ENCODE measurements at regions not wholly inside any gene's neighbourhood (a gene's known extent, or its start where the extent isn't known, plus 50 kb on each side); places are given as distances from the start of the nearest gene placed in this dataset.

DNA sequence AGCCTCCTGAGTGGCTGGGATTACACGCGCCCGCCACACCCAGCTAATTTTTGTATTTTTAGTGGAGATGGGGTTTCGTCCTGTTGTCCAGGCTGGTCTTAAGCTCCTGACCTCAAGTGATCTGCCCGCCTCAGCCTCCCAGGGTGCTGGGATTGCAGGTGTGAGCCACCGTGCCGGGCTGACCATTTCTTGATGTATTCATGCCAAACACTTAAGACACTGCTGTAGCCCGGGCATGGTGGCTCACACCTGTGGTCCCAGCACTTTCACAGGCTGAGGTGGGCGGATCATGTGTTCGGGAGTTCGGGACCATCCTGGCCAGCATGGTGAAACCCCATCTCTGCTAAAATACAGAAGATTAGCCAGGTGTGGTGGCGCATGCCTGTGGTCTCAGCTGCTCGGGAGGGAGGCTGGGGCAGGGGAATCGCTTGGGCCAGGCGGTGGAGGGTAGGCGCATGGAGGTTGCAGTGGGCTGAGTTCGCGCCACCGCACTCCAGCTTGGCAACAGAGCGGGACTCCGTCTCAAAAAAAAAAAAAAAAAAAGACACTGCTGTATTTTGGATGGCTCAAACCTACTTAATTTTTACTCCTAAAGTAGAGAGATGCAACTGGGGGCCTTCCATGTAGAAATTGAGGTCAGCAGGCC is 140.8 kb downstream of the NUP35 start:
- DNase-seq (ENCODE audit: low read depth, low spot score), result no peak
- in situ Hi-C loops (cut with HindIII; ENCODE audit: low pct_unique_long_range_greater_than_20kb, low sequenced_read_pairs), result no loop called here

DNA sequence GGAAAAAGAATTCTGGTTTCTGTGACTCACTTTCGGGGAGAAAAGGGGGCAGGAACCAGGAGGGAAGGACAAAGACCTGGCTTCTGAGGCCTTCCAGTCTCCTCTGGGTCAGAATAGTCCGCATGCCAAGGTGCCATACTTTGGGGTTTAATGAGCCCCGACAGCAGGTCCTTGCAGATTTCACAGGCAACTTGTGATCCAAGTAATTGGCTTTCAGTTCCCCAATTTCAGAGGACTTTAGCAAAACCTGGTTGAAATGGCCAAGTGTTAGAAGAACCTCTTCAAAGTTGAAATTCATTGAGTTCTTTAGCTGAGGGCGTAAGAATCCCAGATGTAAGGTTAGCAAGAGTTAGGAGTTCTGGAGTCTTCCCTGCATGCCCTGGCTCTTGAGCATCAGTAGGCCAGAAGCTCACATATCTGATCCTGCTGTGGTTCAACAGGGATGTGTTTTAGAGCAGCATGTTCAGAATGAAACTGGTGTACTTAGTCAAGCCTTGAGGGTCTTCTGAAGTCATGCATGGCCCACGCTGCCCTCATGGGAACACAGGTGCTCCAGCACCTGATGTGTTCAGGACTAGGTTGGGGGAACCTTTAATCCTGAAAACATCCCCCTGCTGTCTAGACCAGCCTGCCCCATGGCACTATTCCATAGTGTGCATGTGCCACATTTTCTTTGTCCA is 143.0 kb downstream of the NUP35 start:
- in situ Hi-C loops (cut with HindIII; ENCODE audit: low pct_unique_long_range_greater_than_20kb, low sequenced_read_pairs), result no loop called here

DNA sequence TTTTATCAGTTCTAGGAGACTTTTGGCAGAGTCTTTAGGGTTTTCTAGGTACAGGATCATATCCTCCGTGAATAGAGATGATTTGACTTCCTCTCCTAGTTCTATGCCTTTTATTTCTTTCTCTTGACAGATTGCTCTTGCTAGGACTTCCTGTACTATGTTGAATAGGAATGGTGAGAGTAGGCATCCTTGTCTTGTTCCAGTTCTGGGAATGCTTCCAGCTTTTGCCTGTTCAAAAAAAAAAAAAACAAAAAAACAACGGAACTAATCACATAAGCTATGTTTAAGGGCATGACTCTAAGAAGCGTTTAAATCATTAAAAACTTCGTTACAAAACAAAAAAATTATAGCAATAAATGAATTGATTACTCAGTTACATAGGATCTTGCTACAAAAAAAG is 145.7 kb downstream of the NUP35 start:
- in situ Hi-C loops (cut with HindIII; ENCODE audit: low pct_unique_long_range_greater_than_20kb, low sequenced_read_pairs), result no loop called here
- peak; percentile 24 for DNase-seq (ENCODE audit: low read depth, low spot score)

More for the DNA sequence above, 143.0 kb downstream of the NUP35 start:
- no peak for DNase-seq (ENCODE audit: low read depth, low spot score)

DNA sequence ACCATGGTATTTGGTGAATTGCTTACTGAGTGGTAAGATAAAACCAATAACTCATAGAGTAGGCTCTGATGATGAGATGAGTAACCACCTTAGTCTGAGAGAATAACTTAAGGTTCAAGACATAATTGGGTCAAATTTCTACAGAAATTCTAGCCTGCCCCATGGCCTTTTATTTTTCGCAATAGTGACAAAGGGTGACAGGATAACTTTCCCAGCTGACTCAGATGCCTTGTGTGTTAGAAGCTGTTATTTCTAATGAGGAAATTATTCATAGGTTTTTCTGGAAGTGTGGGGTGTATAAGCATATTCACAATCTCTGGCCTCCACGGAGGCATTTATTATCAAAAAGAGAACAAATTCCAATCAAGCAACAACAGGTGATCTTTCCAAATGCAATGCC is 159.0 kb downstream of the NUP35 start:
- in situ Hi-C loops (cut with HindIII; ENCODE audit: low pct_unique_long_range_greater_than_20kb, low sequenced_read_pairs), result no loop called here
- DNase-seq (ENCODE audit: low read depth, low spot score), result no peak

DNA sequence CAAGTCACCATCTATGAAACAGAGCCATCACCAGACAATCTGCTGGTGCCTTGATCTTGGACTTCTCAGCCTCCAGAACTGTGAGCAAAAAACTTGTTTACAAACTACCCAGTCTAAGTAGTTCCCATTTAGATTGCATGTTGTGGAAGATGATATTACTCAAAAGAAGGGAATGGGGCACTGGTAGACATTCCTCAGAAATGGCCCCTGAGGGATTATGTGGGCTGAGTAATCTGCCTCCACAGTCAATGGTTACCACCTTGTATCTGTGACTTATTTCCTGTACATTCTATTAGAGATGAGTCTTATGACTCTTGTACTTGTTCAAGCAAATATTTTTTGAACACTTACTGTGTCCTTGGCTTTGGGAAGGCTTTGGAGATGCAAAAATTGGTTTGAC is 160.4 kb downstream of the NUP35 start:
- in situ Hi-C loops (cut with HindIII; ENCODE audit: low pct_unique_long_range_greater_than_20kb, low sequenced_read_pairs), result no loop called here

DNA sequence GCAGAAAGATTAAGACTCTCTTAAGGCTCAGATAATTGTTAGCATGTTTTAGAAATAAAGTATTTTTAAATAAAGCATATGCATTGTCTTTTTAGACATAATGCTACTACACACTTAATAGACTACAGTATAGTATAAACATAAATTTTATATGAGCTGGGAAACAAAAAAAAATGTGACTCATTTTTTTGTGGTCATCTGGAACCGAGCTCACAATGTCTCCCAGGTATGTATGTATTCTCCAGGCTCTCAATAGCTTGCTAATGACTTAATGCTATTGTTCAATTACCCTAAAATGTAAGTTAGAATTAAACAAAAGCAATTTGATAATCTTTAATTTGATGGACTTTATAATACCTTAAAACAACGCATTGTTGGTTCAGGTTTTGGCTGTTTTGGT is 167.2 kb downstream of the NUP35 start:
- DNase-seq (ENCODE audit: low read depth, low spot score), result no peak
- in situ Hi-C loops (cut with HindIII; ENCODE audit: low pct_unique_long_range_greater_than_20kb, low sequenced_read_pairs), result no loop called here

More for the DNA sequence above, 160.4 kb downstream of the NUP35 start:
- peak; percentile 10 for DNase-seq (ENCODE audit: low read depth, low spot score)

DNA sequence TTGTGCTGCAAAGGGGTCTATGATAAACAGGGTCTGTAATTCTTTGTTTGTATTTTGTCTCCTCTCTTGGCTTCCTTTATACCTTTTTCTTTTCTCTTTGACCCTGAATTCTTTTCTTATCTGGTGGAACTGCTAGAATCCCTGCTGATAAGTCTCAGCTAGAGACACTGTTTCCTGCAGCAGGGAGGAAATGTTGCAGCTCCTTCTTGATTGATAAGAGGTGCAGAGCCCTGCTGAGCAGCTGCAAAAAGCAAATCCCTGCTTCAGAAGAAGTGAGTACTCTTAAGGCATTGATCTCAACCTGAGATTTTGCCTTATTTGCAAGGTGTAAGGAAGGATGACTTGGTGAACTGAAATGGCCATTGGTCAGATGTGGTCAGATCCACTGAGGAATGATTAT is 167.8 kb downstream of the NUP35 start:
- no peak for DNase-seq (ENCODE audit: low read depth, low spot score)
- in situ Hi-C loops (cut with HindIII; ENCODE audit: low pct_unique_long_range_greater_than_20kb, low sequenced_read_pairs), result no loop called here

DNA sequence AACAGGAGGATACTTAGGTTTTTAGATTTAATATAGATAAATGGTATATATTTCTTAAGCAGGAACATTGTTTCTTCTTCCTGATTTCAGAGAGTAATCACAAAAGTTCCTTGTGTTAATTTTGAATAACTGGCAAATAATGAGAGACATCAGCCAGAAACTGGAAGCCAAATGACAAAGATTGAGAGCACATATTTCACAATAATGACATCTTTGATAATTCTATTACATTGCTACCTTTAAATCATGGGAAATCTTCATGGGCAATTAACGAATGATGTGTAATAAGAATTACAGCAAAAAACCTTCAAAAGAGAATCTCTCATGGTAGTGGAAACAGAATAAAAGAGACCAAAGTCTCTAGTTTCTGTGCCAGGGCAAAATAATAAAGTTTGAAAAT is 215.1 kb downstream of the NUP35 start:
- in situ Hi-C loops (cut with HindIII; ENCODE audit: low pct_unique_long_range_greater_than_20kb, low sequenced_read_pairs), result no loop called here

DNA sequence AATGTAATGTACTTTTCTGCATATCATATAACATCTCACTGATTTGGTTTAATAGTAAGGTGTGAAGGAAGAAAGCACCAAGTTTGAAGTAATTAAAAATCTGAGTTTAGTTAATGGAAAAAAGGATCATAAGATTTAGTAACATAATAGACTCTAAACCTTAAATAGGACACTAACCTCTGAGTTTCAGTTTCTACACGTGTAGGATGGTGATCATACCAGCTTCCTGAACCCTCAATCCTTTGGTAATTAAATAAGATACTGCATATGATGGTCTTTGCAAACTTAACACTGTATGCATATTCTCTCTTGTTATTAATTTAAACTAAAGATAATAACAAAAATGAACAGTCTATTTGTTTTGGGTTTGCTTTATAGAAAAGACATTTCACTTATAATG is 216.8 kb downstream of the NUP35 start:
- DNase-seq (ENCODE audit: low read depth, low spot score), result no peak
- in situ Hi-C loops (cut with HindIII; ENCODE audit: low pct_unique_long_range_greater_than_20kb, low sequenced_read_pairs), result no loop called here

More for the DNA sequence above, 215.1 kb downstream of the NUP35 start:
- no peak for DNase-seq (ENCODE audit: low read depth, low spot score)

DNA sequence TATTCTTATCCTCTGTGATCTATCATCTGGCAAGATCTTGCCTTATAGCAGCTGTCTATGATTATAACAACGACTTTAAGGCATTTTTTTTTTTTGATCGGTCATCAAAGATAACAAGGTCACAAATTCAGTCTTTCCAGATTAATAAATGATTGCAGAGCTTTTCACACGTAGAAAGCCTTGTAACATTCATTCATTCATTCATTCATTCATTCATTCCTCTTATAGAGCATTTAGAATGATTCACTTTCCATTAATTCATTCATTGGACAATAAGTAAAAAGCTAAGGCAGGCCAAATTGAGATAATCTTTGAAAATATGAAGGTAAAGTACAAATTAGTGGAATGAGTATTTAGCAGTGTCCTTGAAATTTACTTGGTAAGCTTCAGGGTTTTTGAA is 223.7 kb downstream of the NUP35 start:
- no peak for DNase-seq (ENCODE audit: low read depth, low spot score)
- in situ Hi-C loops (cut with HindIII; ENCODE audit: low pct_unique_long_range_greater_than_20kb, low sequenced_read_pairs), result no loop called here

DNA sequence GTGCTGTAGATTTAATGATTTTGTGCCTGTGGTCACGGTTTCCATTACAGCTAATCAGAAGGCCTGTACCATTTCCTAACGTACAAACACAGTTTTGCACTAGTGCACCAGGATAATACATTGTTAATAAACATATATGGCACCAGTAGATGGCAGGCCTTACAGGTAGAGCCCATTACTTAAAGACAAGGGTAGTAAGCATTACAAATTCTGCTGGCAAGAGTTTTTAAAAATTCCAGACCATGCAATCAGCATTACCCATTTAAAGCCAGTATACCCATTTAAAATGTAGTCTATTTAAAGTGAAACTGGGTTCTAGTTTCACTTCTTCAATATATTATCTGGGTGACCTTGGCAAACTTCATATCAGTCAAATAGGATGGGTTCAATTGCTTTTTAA is 224.2 kb downstream of the NUP35 start:
- in situ Hi-C loops (cut with HindIII; ENCODE audit: low pct_unique_long_range_greater_than_20kb, low sequenced_read_pairs), result no loop called here
- DNase-seq (ENCODE audit: low read depth, low spot score), result no peak

DNA sequence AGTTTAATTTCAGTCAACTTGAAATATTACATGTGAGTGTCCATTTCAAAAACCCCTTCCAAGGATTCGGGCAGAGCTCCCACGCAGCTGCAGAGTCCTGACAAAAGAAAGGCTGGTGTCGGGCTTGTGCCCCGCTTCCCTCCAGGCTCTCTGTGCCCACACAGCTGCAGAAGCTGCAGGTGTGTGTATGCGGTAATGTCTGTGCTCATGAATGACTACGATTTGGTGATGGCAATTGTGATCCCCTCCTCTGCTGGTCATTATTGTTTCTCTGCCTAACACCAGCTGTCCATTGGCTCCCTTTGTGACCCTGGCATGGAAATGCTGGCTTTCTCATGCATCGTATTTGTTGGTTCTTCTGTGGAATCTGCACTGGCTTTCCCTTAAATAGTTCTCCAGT is 224.8 kb downstream of the NUP35 start:
- no peak for DNase-seq (ENCODE audit: low read depth, low spot score)
- in situ Hi-C loops (cut with HindIII; ENCODE audit: low pct_unique_long_range_greater_than_20kb, low sequenced_read_pairs), result no loop called here

DNA sequence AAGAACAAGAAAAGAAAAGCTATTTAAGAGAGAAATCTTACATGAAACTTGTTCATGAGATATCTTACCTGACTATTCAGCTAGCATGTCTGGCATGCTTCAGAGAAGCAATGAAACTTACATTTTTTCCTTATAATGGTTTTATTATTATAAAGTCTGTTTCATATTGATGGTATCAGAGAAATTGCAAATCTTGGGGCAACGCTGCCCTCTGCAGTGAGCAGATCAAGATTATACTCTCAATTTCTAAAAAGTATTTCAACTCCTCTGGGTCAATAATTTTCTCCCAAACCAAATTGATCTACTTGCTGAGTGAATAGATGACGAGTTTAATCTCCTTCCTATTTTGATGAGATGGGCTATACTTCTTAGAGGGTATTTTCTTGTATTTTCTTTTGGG is 235.6 kb downstream of the NUP35 start:
- in situ Hi-C loops (cut with HindIII; ENCODE audit: low pct_unique_long_range_greater_than_20kb, low sequenced_read_pairs), result no loop called here
- peak; percentile 29 for DNase-seq (ENCODE audit: low read depth, low spot score)

DNA sequence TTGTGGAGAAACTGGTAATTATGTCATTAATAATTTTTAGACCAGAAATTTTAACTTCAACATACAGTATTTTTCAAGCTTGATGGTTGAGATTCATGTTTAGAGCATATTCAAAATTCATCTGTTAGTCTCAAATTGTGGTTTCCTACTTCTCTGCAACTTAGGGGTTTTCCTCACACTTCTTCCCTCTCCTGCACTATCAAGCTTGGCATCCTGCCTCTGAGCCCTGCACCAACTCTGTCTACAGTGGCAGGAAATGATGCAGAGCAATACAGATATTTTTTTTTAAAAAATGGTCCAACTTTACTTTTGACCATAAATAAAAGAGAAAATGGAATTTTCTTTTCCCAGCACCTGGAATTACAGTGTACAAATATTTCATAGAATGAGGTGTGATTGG is 247.3 kb downstream of the NUP35 start:
- in situ Hi-C loops (cut with HindIII; ENCODE audit: low pct_unique_long_range_greater_than_20kb, low sequenced_read_pairs), result no loop called here
- no peak for DNase-seq (ENCODE audit: low read depth, low spot score)

DNA sequence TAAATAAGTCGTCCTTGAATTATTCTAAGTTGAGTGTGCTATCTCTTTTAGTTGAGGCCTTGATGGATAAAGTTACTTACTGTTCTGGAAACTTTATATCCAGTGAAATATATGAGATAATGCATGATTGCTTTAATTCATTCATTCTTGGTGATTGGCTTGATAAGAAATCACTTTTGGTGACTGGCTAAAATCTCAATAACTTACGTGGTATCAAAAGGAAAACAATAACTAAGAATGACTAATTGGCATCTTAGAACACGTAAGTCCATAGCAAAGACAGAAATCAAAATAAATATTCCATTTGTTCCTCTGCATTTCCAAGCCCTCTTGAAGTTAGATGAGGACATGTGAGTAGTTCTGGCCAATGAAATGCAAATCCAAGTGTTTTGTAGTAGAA is 251.6 kb downstream of the NUP35 start:
- no peak for DNase-seq (ENCODE audit: low read depth, low spot score)
- in situ Hi-C loops (cut with HindIII; ENCODE audit: low pct_unique_long_range_greater_than_20kb, low sequenced_read_pairs), result no loop called here

DNA sequence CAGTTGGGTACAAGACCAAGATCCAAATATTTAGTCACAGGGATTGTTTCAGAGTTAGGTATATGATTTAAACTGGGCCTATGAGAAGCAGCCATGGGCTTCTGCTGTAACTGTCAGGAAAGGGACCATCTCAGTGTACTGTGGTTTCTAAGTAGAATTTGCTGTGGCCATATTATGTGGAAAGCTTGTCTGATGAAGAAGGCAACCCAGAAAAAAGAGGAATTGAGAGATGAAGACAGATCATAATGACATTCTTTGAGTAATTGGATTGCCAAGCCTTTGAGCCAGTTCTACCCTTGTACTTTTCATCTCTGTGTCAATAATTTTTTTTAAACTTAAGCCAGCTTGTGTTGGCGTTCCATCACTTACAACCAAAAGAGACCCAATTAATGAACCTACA is 259.6 kb downstream of the NUP35 start:
- no peak for DNase-seq (ENCODE audit: low read depth, low spot score)
- in situ Hi-C loops (cut with HindIII; ENCODE audit: low pct_unique_long_range_greater_than_20kb, low sequenced_read_pairs), result no loop called here

DNA sequence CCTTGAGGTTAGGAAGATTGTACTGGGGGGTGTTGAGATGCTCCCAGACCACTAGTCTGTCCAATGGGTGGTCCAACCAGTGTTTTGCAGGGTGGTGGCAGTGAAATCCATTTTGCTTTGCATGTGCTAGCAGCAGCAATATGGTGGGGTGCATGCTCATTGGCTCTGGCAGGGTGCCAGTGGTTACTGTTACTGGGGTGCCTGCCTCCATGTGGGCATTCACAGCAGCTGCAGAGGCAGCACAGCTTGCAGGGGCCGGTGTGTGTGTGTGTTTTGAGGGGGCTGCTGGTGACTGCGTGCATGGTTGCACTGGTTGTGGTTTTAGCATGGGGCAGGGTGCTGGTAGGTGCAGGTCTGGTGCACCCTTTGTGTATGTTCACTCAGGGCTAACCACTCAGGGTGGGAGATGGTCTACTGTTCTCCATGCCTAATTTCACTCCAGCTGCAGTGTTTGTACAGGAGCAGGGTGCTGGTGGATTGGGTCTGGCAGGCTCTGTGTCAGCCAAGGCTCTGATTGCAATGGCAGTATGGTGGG is 265.4 kb downstream of the NUP35 start:
- DNase-seq (ENCODE audit: low read depth, low spot score), result no peak
- in situ Hi-C loops (cut with HindIII; ENCODE audit: low pct_unique_long_range_greater_than_20kb, low sequenced_read_pairs), result no loop called here

DNA sequence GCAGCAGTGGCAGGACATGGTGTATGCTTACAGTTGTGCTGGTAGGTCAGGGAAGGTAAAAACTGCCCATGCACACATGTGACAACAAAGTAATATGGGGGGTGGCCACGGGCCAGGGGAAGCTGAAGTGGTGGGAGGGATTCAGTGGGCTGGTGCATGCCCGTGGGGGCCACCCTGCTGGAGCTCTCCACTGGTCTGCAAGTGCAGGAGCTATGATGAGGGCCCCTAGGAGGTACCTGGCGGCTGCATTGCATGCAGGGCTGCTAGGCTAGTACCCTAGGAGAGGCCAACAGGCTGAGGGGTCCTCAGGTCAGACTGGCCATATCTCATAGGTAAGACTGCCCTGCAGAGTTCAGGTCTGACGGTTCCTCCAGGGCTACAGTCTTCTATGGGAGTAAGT is 265.9 kb downstream of the NUP35 start:
- DNase-seq (ENCODE audit: low read depth, low spot score), result no peak
- in situ Hi-C loops (cut with HindIII; ENCODE audit: low pct_unique_long_range_greater_than_20kb, low sequenced_read_pairs), result no loop called here

DNA sequence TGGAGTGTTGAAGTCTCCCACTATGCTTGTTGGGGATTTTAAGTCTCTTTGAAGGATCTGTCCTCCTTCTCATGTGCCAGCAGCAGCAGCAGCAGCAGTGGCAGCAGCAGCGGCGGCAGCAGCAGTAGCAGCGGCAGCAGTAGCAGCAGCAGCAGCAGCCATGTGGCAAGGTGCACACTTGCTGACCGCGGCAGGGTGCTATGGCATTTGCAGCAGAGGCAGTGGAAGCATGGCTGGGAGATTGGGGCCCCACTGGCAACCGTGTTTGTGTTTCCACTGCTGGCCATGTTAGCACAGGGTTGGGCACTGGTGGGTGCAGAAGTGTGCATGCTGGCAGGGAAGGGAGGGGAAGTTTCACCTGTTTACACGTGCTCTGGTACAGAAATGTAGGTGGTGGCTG is 280.1 kb downstream of the NUP35 start:
- no peak for DNase-seq (ENCODE audit: low read depth, low spot score)
- in situ Hi-C loops (cut with HindIII; ENCODE audit: low pct_unique_long_range_greater_than_20kb, low sequenced_read_pairs), result no loop called here

Data from SK-MEL-5 (cell line).